Gastrocnemius medialis (tissue), 4 donors: ENCODE measurements at regions not wholly inside any gene's neighbourhood (a gene's known extent, or its start where the extent isn't known, plus 50 kb on each side); places are given as distances from the start of the nearest gene placed in this dataset.
"Not testable (repeated sequence)": the region's sequence is repeated elsewhere in the genome, so short reads cannot be mapped to it uniquely, and the experiment has no call there.

Source experiments
- ATAC-seq, 2 donors: fragments of 150-250 bp; one replicate each; pipeline ENCODE4 v1.9.1; 2016
- DNase-seq, 2 donors: peaks; one replicate each; pipeline ENCODE4 v3.0.0-alpha.2; 2019
- H3K27ac ChIP-seq, 4 donors: fragments of 200-600 bp; sonication (generic); 1 replicate in 1 of 4; 2 replicates in 3 of 4; pipeline ENCODE4 v1.5.1; 2016 to 2018; ENCODE audit warnings: mild to moderate bottlenecking in 2 of 4, moderate library complexity in 1 of 4
- H3K27me3 ChIP-seq, 3 donors: fragments of 200-600 bp; sonication (generic) in 2 of 3; 1 replicate in 1 of 3; 2 replicates in 2 of 3; pipeline versions ENCODE4 v1.5.1 to v1.6.0; 2016 to 2019; ENCODE audit warnings: mild to moderate bottlenecking in 1 of 3, moderate library complexity in 1 of 3
- H3K36me3 ChIP-seq, 2 donors: fragments of 200-600 bp; sonication (generic) in 1 of 2; one replicate each; pipeline ENCODE4 v1.5.1; 2017 to 2018
- H3K4me1 ChIP-seq, 2 donors: fragments of 200-600 bp; sonication (generic) in 1 of 2; one replicate each; pipeline ENCODE4 v1.5.1; 2016 to 2017; ENCODE audit warnings: mild to moderate bottlenecking in 2 of 2
- H3K4me3 ChIP-seq, 4 donors: fragments of 200-600 bp; sonication (generic) in 3 of 4; 1 replicate in 1 of 4; 2 replicates in 3 of 4; pipeline ENCODE4 v1.5.1; 2016 to 2019; ENCODE audit warnings: mild to moderate bottlenecking in 2 of 4
- H3K9me3 ChIP-seq, 3 donors: fragments of 200-600 bp; sonication (generic) in 2 of 3; 1 replicate in 1 of 3; 2 replicates in 2 of 3; pipeline ENCODE4 v1.5.1; 2016 to 2019
- CTCF ChIP-seq, 5 experiments: fragments of 450-650 bp in 3 of 5; fragments of 200-600 bp in 2 of 5; sonication (generic) in 2 of 5; IDR thresholded peaks in 4 of 5; conservative IDR thresholded peaks in 1 of 5; 1 replicate in 4 of 5; 2 replicates in 1 of 5; pipeline ENCODE4 v1.5.1; 2016 to 2019; ENCODE audit warnings: antibody characterized with exemption in 5 of 5, mild to moderate bottlenecking in 3 of 5, moderate library complexity in 3 of 5
- POLR2A ChIP-seq, 2 donors: fragments of 450-650 bp; IDR thresholded peaks; one replicate each; pipeline ENCODE4 v1.6.1; 2017; ENCODE audit warnings: antibody characterized with exemption in 2 of 2, mild to moderate bottlenecking in 2 of 2, moderate library complexity in 2 of 2
- in situ Hi-C, 4 donors: fragments of 200-750 bp; cut with MboI; loops; one replicate each; pipeline versions ENCODE4 v1.15.0 to v1.8.0; 2017; ENCODE audit warnings: low sequenced_read_pairs in 4 of 4
- intact Hi-C: fragments of 100-400 bp; cut with DNase I; formaldehyde crosslinking; loops from one replicate; pipeline ENCODE4 v1.15.1; 2023; ENCODE audit warnings: low total_unique reads

- no peak for DNase-seq
- TF ChIP-seq POLR2A (IDR thresholded peaks at IDR 0.05) = no peak
- no peak for TF ChIP-seq CTCF (IDR thresholded peaks at IDR 0.05 in 4 of 5, conservative IDR thresholded peaks at IDR 0.05 in 1 of 5)
- no peaks in the 10 kb centered on the region for H3K27me3 ChIP-seq
- H3K9me3 ChIP-seq = no peaks in the 10 kb centered on the region
- in situ Hi-C loops = no loop called here
- no peaks in the 10 kb centered on the region for H3K36me3 ChIP-seq
- no peaks in the 10 kb centered on the region for H3K4me1 ChIP-seq
- ATAC-seq = no peak
- intact Hi-C loops = no loop called here
- no peak overlapping the region for H3K27ac ChIP-seq
- no peak overlapping the region for H3K4me3 ChIP-seq
These were observed 64.6 kb upstream of the EPB41L4A start for GRCh38 chr5:112483704-112484103.

GRCh38 chr5:112485934-112486355 lies 66.9 kb upstream of the EPB41L4A start:
- TF ChIP-seq POLR2A (IDR thresholded peaks at IDR 0.05) = no peak
- TF ChIP-seq CTCF (IDR thresholded peaks at IDR 0.05 in 4 of 5, conservative IDR thresholded peaks at IDR 0.05 in 1 of 5) = no peak
- intact Hi-C loops = no loop called here
- Histone ChIP-seq H3K27me3 (no peaks in the 10 kb centered on the region), H3K4me1 (no peaks in the 10 kb centered on the region), H3K9me3 (no peaks in the 10 kb centered on the region), H3K4me3 (no peak overlapping the region), H3K27ac (no peak overlapping the region), H3K36me3 (no peaks in the 10 kb centered on the region)
- in situ Hi-C loops = no loop called here
- no peak for ATAC-seq
- DNase-seq = no peak

GRCh38 chr5:112491257-112491656 lies 72.2 kb upstream of the EPB41L4A start:
- Histone ChIP-seq H3K27ac (no peak overlapping the region), H3K4me1 (no peaks in the 10 kb centered on the region), H3K36me3 (no peaks in the 10 kb centered on the region), H3K9me3 (no peaks in the 10 kb centered on the region), H3K4me3 (no peak overlapping the region), H3K27me3 (no peaks in the 10 kb centered on the region)
- intact Hi-C loops = no loop called here
- TF ChIP-seq CTCF (IDR thresholded peaks at IDR 0.05 in 4 of 5, conservative IDR thresholded peaks at IDR 0.05 in 1 of 5) (peak in 1 of 5 experiments; percentile 22), POLR2A (IDR thresholded peaks at IDR 0.05) (no peak)
- in situ Hi-C loops = no loop called here
- ATAC-seq (no peak), DNase-seq (no peak)

GRCh38 chr5:112492291-112492690 lies 73.2 kb upstream of the EPB41L4A start:
- Histone ChIP-seq H3K27me3 (no peaks in the 10 kb centered on the region), H3K27ac (no peak overlapping the region), H3K4me1 (no peaks in the 10 kb centered on the region), H3K9me3 (no peaks in the 10 kb centered on the region), H3K4me3 (no peak overlapping the region), H3K36me3 (no peaks in the 10 kb centered on the region)
- ATAC-seq (no peak), DNase-seq (no peak)
- intact Hi-C loops = no loop called here
- TF ChIP-seq CTCF (IDR thresholded peaks at IDR 0.05 in 4 of 5, conservative IDR thresholded peaks at IDR 0.05 in 1 of 5) = peak in 1 of 5 experiments; percentile 38
- TF ChIP-seq POLR2A (IDR thresholded peaks at IDR 0.05) = no peak
- in situ Hi-C loops = no loop called here

GRCh38 chr5:112503749-112504501 lies 84.8 kb upstream of the EPB41L4A start:
- DNase-seq, H3K36me3 ChIP-seq, H3K27ac ChIP-seq, H3K4me1 ChIP-seq, in situ Hi-C loops, H3K27me3 ChIP-seq, intact Hi-C loops, H3K9me3 ChIP-seq, ATAC-seq, H3K4me3 ChIP-seq: not testable (repeated sequence)

GRCh38 chr5:112509097-112509496 lies 90.0 kb upstream of the EPB41L4A start:
- H3K27ac ChIP-seq, ATAC-seq, H3K9me3 ChIP-seq, DNase-seq, H3K4me1 ChIP-seq, H3K4me3 ChIP-seq, intact Hi-C loops, H3K36me3 ChIP-seq, H3K27me3 ChIP-seq, in situ Hi-C loops: not testable (repeated sequence)
